Peyer's patch (tissue), 4 donors: ENCODE measurements at regions not wholly inside any gene's neighbourhood (a gene's known extent, or its start where the extent isn't known, plus 50 kb on each side); places are given as distances from the start of the nearest gene placed in this dataset.

Experiments
- DNase-seq, 3 donors: peaks; one replicate each; pipeline ENCODE4 v3.0.0-alpha.2; 2017 to 2019
- H3K27ac ChIP-seq, 4 donors: fragments of 200-600 bp; sonication (generic); one replicate each; pipeline ENCODE4 v1.5.1; 2016 to 2019
- H3K27me3 ChIP-seq, 2 donors: fragments of 200-600 bp; sonication (generic); one replicate each; pipeline ENCODE4 v1.5.1; 2019
- H3K36me3 ChIP-seq, 3 donors: fragments of 200-600 bp; sonication (generic); one replicate each; pipeline ENCODE4 v1.5.1; 2016 to 2019
- H3K4me1 ChIP-seq, 4 donors: fragments of 200-600 bp; sonication (generic); one replicate each; pipeline ENCODE4 v1.5.1; 2016 to 2019
- H3K4me3 ChIP-seq, 4 donors: fragments of 200-600 bp; sonication (generic); 1 replicate in 3 of 4; 2 replicates in 1 of 4; pipeline ENCODE4 v1.5.1; 2016 to 2019; ENCODE audit warnings: mild to moderate bottlenecking in 1 of 4
- H3K9me3 ChIP-seq, 4 donors: fragments of 200-600 bp; sonication (generic); one replicate each; pipeline ENCODE4 v1.5.1; 2016 to 2019; ENCODE audit warnings: mild to moderate bottlenecking in 1 of 4
- CTCF ChIP-seq, 6 experiments: fragments of 450-650 bp in 4 of 6; fragments of 200-600 bp in 2 of 6; sonication (generic) in 1 of 6; IDR thresholded peaks; one replicate each; pipeline ENCODE4 v1.5.1; 2017 to 2019; ENCODE audit warnings: antibody characterized with exemption in 6 of 6, mild to moderate bottlenecking in 3 of 6, moderate library complexity in 1 of 6
- POLR2A ChIP-seq, 2 donors: fragments of 450-650 bp; IDR thresholded peaks; one replicate each; pipeline ENCODE4 v1.5.1; 2017; ENCODE audit warnings: antibody characterized with exemption in 2 of 2, mild to moderate bottlenecking in 2 of 2, moderate library complexity in 2 of 2

GRCh38 chr6:40700006-40700580 lies 112.9 kb upstream of the LRFN2 start:
- no peaks in the 10 kb centered on the region for H3K27me3 ChIP-seq
- H3K4me1 ChIP-seq, result no peaks in the 10 kb centered on the region
- H3K36me3 ChIP-seq, result no peaks in the 10 kb centered on the region
- no peak for DNase-seq
- no peak overlapping the region for H3K27ac ChIP-seq
- no peak overlapping the region for H3K4me3 ChIP-seq
- TF ChIP-seq POLR2A (IDR thresholded peaks at IDR 0.05), result no peak
- TF ChIP-seq CTCF (IDR thresholded peaks at IDR 0.05), result no peak
- H3K9me3 ChIP-seq, result no peaks in the 10 kb centered on the region

- no peaks in the 10 kb centered on the region for H3K9me3 ChIP-seq
- no peak overlapping the region for H3K4me3 ChIP-seq
- TF ChIP-seq POLR2A (IDR thresholded peaks at IDR 0.05) (no peak), CTCF (IDR thresholded peaks at IDR 0.05) (no peak)
- H3K4me1 ChIP-seq, result no peaks in the 10 kb centered on the region
- H3K27me3 ChIP-seq, result no peaks in the 10 kb centered on the region
- no peaks in the 10 kb centered on the region for H3K36me3 ChIP-seq
- H3K27ac ChIP-seq, result no peak overlapping the region
- no peak for DNase-seq
These were observed 108.7 kb upstream of the LRFN2 start for GRCh38 chr6:40695750-40696415.

GRCh38 chr6:40695114-40695513 lies 108.0 kb upstream of the LRFN2 start:
- no peaks in the 10 kb centered on the region for H3K27me3 ChIP-seq
- no peak overlapping the region for H3K4me3 ChIP-seq
- H3K9me3 ChIP-seq, result no peaks in the 10 kb centered on the region
- DNase-seq, result no peak
- no peak overlapping the region for H3K27ac ChIP-seq
- H3K4me1 ChIP-seq, result no peaks in the 10 kb centered on the region
- H3K36me3 ChIP-seq, result no peaks in the 10 kb centered on the region
- no peak for TF ChIP-seq CTCF (IDR thresholded peaks at IDR 0.05)
- no peak for TF ChIP-seq POLR2A (IDR thresholded peaks at IDR 0.05)

- TF ChIP-seq POLR2A (IDR thresholded peaks at IDR 0.05) (no peak), CTCF (IDR thresholded peaks at IDR 0.05) (no peak)
- no peaks in the 10 kb centered on the region for H3K4me1 ChIP-seq
- no peaks in the 10 kb centered on the region for H3K27me3 ChIP-seq
- H3K36me3 ChIP-seq, result no peaks in the 10 kb centered on the region
- no peak for DNase-seq
- H3K27ac ChIP-seq, result no peak overlapping the region
- H3K4me3 ChIP-seq, result no peak overlapping the region
- H3K9me3 ChIP-seq, result no peaks in the 10 kb centered on the region
These were observed 106.6 kb upstream of the LRFN2 start for GRCh38 chr6:40693768-40694167.

- TF ChIP-seq POLR2A (IDR thresholded peaks at IDR 0.05) (no peak), CTCF (IDR thresholded peaks at IDR 0.05) (no peak)
- H3K27me3 ChIP-seq, result no peaks in the 10 kb centered on the region
- no peaks in the 10 kb centered on the region for H3K9me3 ChIP-seq
- no peaks in the 10 kb centered on the region for H3K36me3 ChIP-seq
- no peak overlapping the region for H3K27ac ChIP-seq
- no peaks in the 10 kb centered on the region for H3K4me1 ChIP-seq
- H3K4me3 ChIP-seq, result no peak overlapping the region
- no peak for DNase-seq
These were observed 105.2 kb upstream of the LRFN2 start for GRCh38 chr6:40692337-40692736.
